GM12872 (cell line): ENCODE measurements at regions not wholly inside any gene's neighbourhood (a gene's known extent, or its start where the extent isn't known, plus 50 kb on each side); places are given as distances from the start of the nearest gene placed in this dataset.

Source experiments
- CTCF ChIP-seq: IDR thresholded peaks from 3 replicates; pipeline ENCODE4 v1.5.1; 2011; ENCODE audit warnings: low read depth, mild to moderate bottlenecking, low read length, moderate library complexity; ENCODE audit not compliant: insufficient read depth

GRCh38 chr10:3248526-3249306 lies 76.1 kb upstream of the PITRM1 start:
- no peak for TF ChIP-seq CTCF

DNA sequence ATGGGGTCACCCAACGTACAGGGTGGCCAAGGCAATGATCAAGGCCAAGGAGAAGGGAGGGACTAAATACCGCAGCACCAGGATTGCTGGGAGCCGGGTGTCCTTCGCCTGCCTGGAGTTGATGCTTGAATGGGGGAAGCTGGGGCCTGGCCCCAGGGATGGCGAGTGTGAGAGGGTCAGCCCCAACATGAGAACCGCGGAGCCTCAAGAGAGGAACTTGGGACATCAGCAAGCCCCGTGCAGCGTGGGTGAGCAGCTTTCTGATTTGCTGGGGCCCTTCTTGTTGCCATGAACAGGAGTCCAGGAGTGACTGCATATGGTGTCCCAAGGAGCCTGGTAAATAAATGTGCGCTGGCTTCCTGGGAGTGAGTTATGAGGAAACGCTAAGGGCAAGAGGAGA lies 72.8 kb upstream of the PITRM1 start:
- TF ChIP-seq CTCF: no peak

GRCh38 chr10:3241967-3242650 lies 69.5 kb upstream of the PITRM1 start:
- TF ChIP-seq CTCF: no peak

DNA sequence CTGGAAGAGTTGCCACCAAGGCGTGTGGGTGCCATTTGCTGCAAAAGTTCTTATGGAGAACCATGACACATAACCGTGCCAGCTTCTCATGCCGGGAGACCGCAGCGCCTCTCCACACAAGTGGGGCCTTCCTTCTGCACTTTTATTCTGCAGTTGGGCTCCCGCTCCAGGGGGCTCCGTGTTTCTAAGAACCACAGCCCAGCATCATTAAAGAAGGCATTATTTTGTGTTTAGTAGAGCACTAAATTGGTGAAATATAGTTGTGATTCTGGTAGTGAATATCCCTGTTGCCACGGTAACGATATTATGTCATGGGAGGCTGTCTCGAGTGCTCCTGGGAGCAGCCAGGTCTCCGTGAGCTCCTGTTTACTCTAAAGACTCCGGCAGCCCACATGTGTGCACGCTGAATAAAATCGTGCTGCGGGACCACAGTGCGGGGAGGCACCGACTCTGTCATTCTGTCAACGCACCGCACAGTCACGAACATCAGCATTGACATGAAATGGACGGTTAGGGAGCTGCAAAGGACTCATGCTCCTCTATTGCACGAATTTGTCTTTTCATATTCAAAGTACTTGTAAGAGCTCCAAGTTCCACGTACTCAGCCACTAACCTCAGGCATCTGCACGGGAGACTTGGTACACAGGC lies 68.8 kb upstream of the PITRM1 start:
- no peak for TF ChIP-seq CTCF

- TF ChIP-seq CTCF: no peak
These were observed 67.6 kb upstream of the PITRM1 start for GRCh38 chr10:3239920-3240894.

GRCh38 chr10:3239066-3239919 lies 66.7 kb upstream of the PITRM1 start:
- TF ChIP-seq CTCF: peak; percentile 91
